ENCODE measurements at regions not wholly inside any gene's neighbourhood (a gene's known extent, or its start where the extent isn't known, plus 50 kb on each side); places are given as distances from the start of the nearest gene placed in this dataset.

GRCh38 chr7:36035186-36035585 is 117.9 kb upstream of the EEPD1 start:
- TF ChIP-seq CREB1 (IDR thresholded peaks at IDR 0.05; ENCODE audit: low read depth) = no peak
- no peak for TF ChIP-seq POLR2A (IDR thresholded peaks at IDR 0.05; ENCODE audit: low read depth, low read length)
- TF ChIP-seq TARDBP (IDR thresholded peaks at IDR 0.05; ENCODE audit: borderline replicate concordance) = no peak
- no peak for TF ChIP-seq CTCF (IDR thresholded peaks at IDR 0.05 in 2 of 3, conservative IDR thresholded peaks at IDR 0.05 in 1 of 3; ENCODE audit: control insufficient read depth in 2 of 3, extremely low read depth in 1 of 3, insufficient read depth in 1 of 3, low read depth in 3 of 3, low read length in 3 of 3)
- no peak for TF ChIP-seq ZBTB33 (IDR thresholded peaks at IDR 0.05)
- no peak for TF ChIP-seq ZNF622 (IDR thresholded peaks at IDR 0.05)
- no peak for TF ChIP-seq E2F8 (IDR thresholded peaks at IDR 0.05; ENCODE audit: low read depth, partially characterized antibody)
- TF ChIP-seq PKNOX1 (IDR thresholded peaks at IDR 0.05) = no peak
